ENCODE measurements at regions not wholly inside any gene's neighbourhood (a gene's known extent, or its start where the extent isn't known, plus 50 kb on each side); places are given as distances from the start of the nearest gene placed in this dataset.
"Not testable (repeated sequence)": the region's sequence is repeated elsewhere in the genome, so short reads cannot be mapped to it uniquely, and the experiment has no call there.

GRCh38 chr5:7269591-7270274, 126.2 kb upstream of the ADCY2 start:
- in situ Hi-C loops (cut with MboI; ENCODE audit: low sequenced_read_pairs in 4 of 4) = loop anchor here in 2 of 4 donors (25.0 kb wide), 2 partner anchors 118 to 468 kb away; partner anchors contain the start of gene ADCY2 (in 1 of the 2)

DNA sequence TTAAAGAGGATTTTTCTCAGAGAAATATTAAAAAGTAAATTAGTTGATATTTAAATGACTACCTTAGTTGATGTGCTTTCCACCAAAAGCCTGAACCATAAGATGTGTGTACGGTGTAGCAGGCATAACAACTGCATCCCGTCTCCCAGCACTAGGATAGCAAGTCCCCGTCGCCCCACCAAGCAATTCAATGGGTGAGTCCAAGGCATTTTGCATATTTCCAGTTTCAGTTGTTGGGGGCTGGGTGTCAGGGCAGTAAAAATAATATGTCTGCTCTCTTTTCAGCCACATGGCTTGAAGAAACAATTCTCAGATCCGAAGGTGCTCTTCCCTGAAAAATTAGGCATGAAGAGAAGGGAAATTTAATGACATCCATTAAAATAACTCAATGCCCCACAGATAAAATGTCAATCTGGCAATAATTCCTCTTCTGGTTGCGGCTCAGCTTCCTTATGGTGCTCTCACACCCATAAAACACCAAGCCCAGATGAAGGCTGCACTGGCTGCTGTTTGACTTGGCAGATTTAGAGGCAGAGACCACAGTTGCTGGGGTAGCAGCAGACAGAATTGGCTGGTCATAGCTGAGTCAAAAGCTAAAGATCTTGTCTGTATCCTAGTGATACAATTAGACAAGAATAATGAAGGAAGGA, 124.4 kb upstream of the ADCY2 start:
- TF ChIP-seq CTCF (IDR thresholded peaks at IDR 0.05 in 4 of 5, conservative IDR thresholded peaks at IDR 0.05 in 1 of 5) = no peak
- TF ChIP-seq POLR2A (IDR thresholded peaks at IDR 0.05) = no peak
- Histone ChIP-seq H3K4me3 (no peak overlapping the region), H3K27ac (no peak overlapping the region), H3K36me3 (no peaks in the 10 kb centered on the region), H3K27me3 (no peaks in the 10 kb centered on the region), H3K4me1 (no peaks in the 10 kb centered on the region), H3K9me3 (no peaks in the 10 kb centered on the region)
- ATAC-seq (no peak), DNase-seq (no peak)
- intact Hi-C loops (cut with DNase I; ENCODE audit: low total_unique reads) (no loop called here), in situ Hi-C loops (cut with MboI; ENCODE audit: low sequenced_read_pairs in 4 of 4) (loop anchor here in 2 of 4 donors (25.0 kb wide), 2 partner anchors 116 to 466 kb away; partner anchors contain the start of gene ADCY2 (in 1 of the 2))

More at GRCh38 chr5:7269591-7270274, 126.2 kb upstream of the ADCY2 start:
- Histone ChIP-seq H3K9me3 (no peaks in the 10 kb centered on the region), H3K4me3 (no peak overlapping the region), H3K27ac (no peak overlapping the region), H3K27me3 (no peaks in the 10 kb centered on the region), H3K36me3 (no peaks in the 10 kb centered on the region), H3K4me1 (no peaks in the 10 kb centered on the region)
- TF ChIP-seq POLR2A (IDR thresholded peaks at IDR 0.05) = no peak
- TF ChIP-seq CTCF (IDR thresholded peaks at IDR 0.05 in 4 of 5, conservative IDR thresholded peaks at IDR 0.05 in 1 of 5) = no peak
- intact Hi-C loops (cut with DNase I; ENCODE audit: low total_unique reads) = no loop called here
- no peak for ATAC-seq
- no peak for DNase-seq

- H3K4me1 ChIP-seq = no peaks in the 10 kb centered on the region
- intact Hi-C loops (cut with DNase I; ENCODE audit: low total_unique reads) (no loop called here), in situ Hi-C loops (cut with MboI; ENCODE audit: low sequenced_read_pairs in 4 of 4) (loop anchor here in 2 of 4 donors (25.0 kb wide), 2 partner anchors 115 to 465 kb away; partner anchors contain the start of gene ADCY2 (in 1 of the 2))
- H3K9me3 ChIP-seq = no peaks in the 10 kb centered on the region
- ATAC-seq (no peak), DNase-seq (no peak)
- H3K27ac ChIP-seq = no peak overlapping the region
- no peak overlapping the region for H3K4me3 ChIP-seq
- no peak for TF ChIP-seq CTCF (IDR thresholded peaks at IDR 0.05 in 4 of 5, conservative IDR thresholded peaks at IDR 0.05 in 1 of 5)
- no peak for TF ChIP-seq POLR2A (IDR thresholded peaks at IDR 0.05)
- no peaks in the 10 kb centered on the region for H3K27me3 ChIP-seq
- no peaks in the 10 kb centered on the region for H3K36me3 ChIP-seq
Measured at GRCh38 chr5:7272408-7272965, 123.5 kb upstream of the ADCY2 start.

DNA sequence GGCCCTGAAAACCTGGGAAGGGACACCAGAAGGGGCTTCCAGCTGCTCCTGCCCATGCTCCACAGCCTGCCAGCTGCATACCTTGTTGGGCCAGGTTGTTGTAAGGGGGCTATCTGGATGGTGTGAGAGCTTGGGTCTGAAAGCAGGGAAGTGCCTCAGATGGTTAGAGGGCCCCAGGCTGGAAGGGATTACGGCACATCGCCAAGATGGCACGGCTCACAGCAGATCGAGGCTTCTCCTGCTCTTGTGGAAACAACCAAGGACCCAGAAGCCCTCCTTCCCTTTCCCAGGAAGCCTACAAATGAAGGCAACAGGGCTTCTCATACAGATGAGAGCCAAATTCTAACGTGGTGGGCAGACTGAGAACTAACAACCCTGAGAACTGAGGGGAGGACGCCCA, 121.7 kb upstream of the ADCY2 start:
- H3K4me3 ChIP-seq = no peak overlapping the region
- no peaks in the 10 kb centered on the region for H3K4me1 ChIP-seq
- no peaks in the 10 kb centered on the region for H3K36me3 ChIP-seq
- intact Hi-C loops (cut with DNase I; ENCODE audit: low total_unique reads) = no loop called here
- H3K27ac ChIP-seq = no peak overlapping the region
- H3K27me3 ChIP-seq = no peaks in the 10 kb centered on the region
- no peak for TF ChIP-seq POLR2A (IDR thresholded peaks at IDR 0.05)
- no peak for TF ChIP-seq CTCF (IDR thresholded peaks at IDR 0.05 in 4 of 5, conservative IDR thresholded peaks at IDR 0.05 in 1 of 5)
- ATAC-seq (no peak), DNase-seq (no peak)
- in situ Hi-C loops (cut with MboI; ENCODE audit: low sequenced_read_pairs in 4 of 4) = loop anchor here in 2 of 4 donors (25.0 kb wide), 2 partner anchors 113 to 463 kb away; partner anchors contain the start of gene ADCY2 (in 1 of the 2)
- H3K9me3 ChIP-seq = no peaks in the 10 kb centered on the region

GRCh38 chr5:7289634-7290033, 106.3 kb upstream of the ADCY2 start:
- H3K36me3 ChIP-seq; H3K4me3 ChIP-seq; ATAC-seq; H3K4me1 ChIP-seq; H3K27ac ChIP-seq; intact Hi-C loops (cut with DNase I; ENCODE audit: low total_unique reads); DNase-seq; H3K27me3 ChIP-seq; H3K9me3 ChIP-seq; in situ Hi-C loops (cut with MboI; ENCODE audit: low sequenced_read_pairs in 4 of 4): not testable (repeated sequence)

DNA sequence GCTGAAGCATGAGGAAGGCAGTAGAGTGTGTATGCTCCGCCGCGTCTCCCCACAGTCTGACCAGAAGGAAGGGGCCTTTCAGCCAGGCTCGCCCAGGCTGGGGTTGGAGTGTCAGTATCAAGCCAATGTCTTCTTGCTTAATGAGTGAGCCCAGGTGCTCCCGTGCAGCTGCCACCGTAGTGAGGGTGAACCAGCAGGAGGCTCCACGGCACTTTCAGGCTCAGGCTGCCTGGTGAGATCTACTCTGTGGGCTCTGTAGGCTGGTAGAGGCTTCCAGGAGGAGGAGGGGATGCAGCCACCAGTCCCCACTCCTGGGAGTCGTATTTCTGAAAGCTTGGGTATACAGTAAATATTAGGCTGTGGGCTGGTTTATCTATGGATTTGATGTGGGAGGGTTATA, 98.1 kb upstream of the ADCY2 start:
- H3K36me3 ChIP-seq; H3K4me1 ChIP-seq; H3K9me3 ChIP-seq; H3K4me3 ChIP-seq; intact Hi-C loops (cut with DNase I; ENCODE audit: low total_unique reads); H3K27me3 ChIP-seq; DNase-seq; in situ Hi-C loops (cut with MboI; ENCODE audit: low sequenced_read_pairs in 4 of 4); H3K27ac ChIP-seq; ATAC-seq: not testable (repeated sequence)

- DNase-seq; ATAC-seq; intact Hi-C loops (cut with DNase I; ENCODE audit: low total_unique reads): not testable (repeated sequence)
Measured at GRCh38 chr5:7299731-7300130, 96.2 kb upstream of the ADCY2 start.

More at GRCh38 chr5:7299731-7300130, 96.2 kb upstream of the ADCY2 start:
- H3K27ac ChIP-seq; H3K4me3 ChIP-seq; in situ Hi-C loops (cut with MboI; ENCODE audit: low sequenced_read_pairs in 4 of 4); H3K36me3 ChIP-seq; H3K27me3 ChIP-seq; H3K4me1 ChIP-seq; H3K9me3 ChIP-seq: not testable (repeated sequence)

All from gastrocnemius medialis (tissue), 4 donors.